GM23338 (cell line): ENCODE measurements at regions not wholly inside any gene's neighbourhood (a gene's known extent, or its start where the extent isn't known, plus 50 kb on each side); places are given as distances from the start of the nearest gene placed in this dataset.
A peak's percentile ranks its signal among the peaks of the same experiment; 100 is the strongest.

Experiments used
- ATAC-seq: fragments of 200-7000 bp; cut with Tn5 transposase; 3 replicates; pipeline ENCODE4 v1.9.1; 2020
- DNase-seq: peaks from one replicate; pipeline ENCODE4 v3.0.0-alpha.2; 2015; ENCODE audit warnings: low spot score
- H2AFZ ChIP-seq: fragments of 200-600 bp; sonication (generic); 2 replicates; pipeline ENCODE4 v1.8.0; 2016; ENCODE audit warnings: antibody characterized with exemption, mild to moderate bottlenecking, moderate library complexity
- H3F3A ChIP-seq: fragments of 200-600 bp; sonication (generic); replicated peaks from 2 replicates; pipeline ENCODE4 v1.8.0; 2017; ENCODE audit warnings: antibody characterized with exemption, mixed run types, low read depth
- H3K27ac ChIP-seq: fragments of 200-600 bp; sonication (generic); 2 replicates; pipeline ENCODE4 v1.6.1; 2016; ENCODE audit warnings: low read depth
- H3K27me3 ChIP-seq: fragments of 200-600 bp; sonication (generic); 2 replicates; pipeline ENCODE4 v1.8.0; 2016; ENCODE audit warnings: mild to moderate bottlenecking, mixed run types, moderate library complexity; ENCODE audit not compliant: insufficient read depth
- H3K36me3 ChIP-seq: fragments of 200-600 bp; sonication (generic); 2 replicates; pipeline ENCODE4 v1.8.0; 2016; ENCODE audit warnings: mild to moderate bottlenecking; ENCODE audit not compliant: insufficient read depth
- H3K4me1 ChIP-seq: fragments of 200-600 bp; sonication (generic); 2 replicates; pipeline ENCODE4 v1.8.0; 2016; ENCODE audit warnings: mild to moderate bottlenecking, moderate library complexity; ENCODE audit not compliant: insufficient read depth
- H3K4me2 ChIP-seq: fragments of 200-600 bp; sonication (generic); 2 replicates; pipeline ENCODE4 v1.7.1; 2017; ENCODE audit warnings: mixed run types
- H3K4me3 ChIP-seq: fragments of 200-600 bp; sonication (generic); 2 replicates; pipeline ENCODE4 v1.6.1; 2016; ENCODE audit warnings: mixed run types
- H3K79me2 ChIP-seq: fragments of 200-600 bp; sonication (generic); replicated peaks from 2 replicates; pipeline ENCODE4 v1.8.0; 2017; ENCODE audit warnings: mild to moderate bottlenecking; ENCODE audit not compliant: insufficient read depth
- H3K9me2 ChIP-seq: fragments of 200-600 bp; sonication (generic); 2 replicates; pipeline ENCODE4 v1.8.0; 2017; ENCODE audit not compliant: insufficient read depth
- H4K20me1 ChIP-seq: fragments of 200-600 bp; sonication (generic); replicated peaks from 2 replicates; pipeline ENCODE4 v1.8.0; 2017; ENCODE audit warnings: mild to moderate bottlenecking; ENCODE audit not compliant: insufficient read depth
- H3K27ac Mint-ChIP-seq: 2 replicates; pipeline ENCODE4 v1.8.0; 2020; ENCODE audit warnings: inconsistent platforms, mild to moderate bottlenecking, moderate library complexity, mixed read lengths
- H3K27me3 Mint-ChIP-seq: 3 replicates; pipeline ENCODE4 v1.8.0; 2022; ENCODE audit warnings: low read depth, mild to moderate bottlenecking, moderate library complexity, mixed read lengths, inconsistent platforms; ENCODE audit not compliant: insufficient read depth, poor library complexity
- H3K36me3 Mint-ChIP-seq: 3 replicates; pipeline ENCODE4 v1.8.0; 2021; ENCODE audit warnings: low read depth, mild to moderate bottlenecking, inconsistent platforms, moderate library complexity, mixed read lengths
- H3K4me1 Mint-ChIP-seq: 3 replicates; pipeline ENCODE4 v1.8.0; 2020; ENCODE audit warnings: mild to moderate bottlenecking, inconsistent platforms, mixed read lengths
- H3K4me3 Mint-ChIP-seq: 3 replicates; pipeline ENCODE4 v1.8.0; 2021; ENCODE audit warnings: moderate library complexity, mild to moderate bottlenecking, inconsistent platforms, mixed read lengths
- H3K9me3 Mint-ChIP-seq: 3 replicates; pipeline ENCODE4 v1.8.0; 2020; ENCODE audit warnings: moderate library complexity, mild to moderate bottlenecking, inconsistent platforms, mixed read lengths
- CREB1 ChIP-seq: fragments of 250-450 bp; sonication (Bioruptor Pico); IDR thresholded peaks from 2 replicates; pipeline ENCODE4 v1.5.0; 2020; ENCODE audit warnings: low read depth, mild to moderate bottlenecking, moderate library complexity
- CTCF ChIP-seq, 2 experiments: fragments of 200-600 bp in 1 of 2; sonication (generic) in 1 of 2; conservative IDR thresholded peaks; 2 replicates each; pipeline versions ENCODE4 v1.5.1 to v1.6.1; 2016 to 2017; ENCODE audit warnings: antibody characterized with exemption in 2 of 2, low read depth in 2 of 2, mild to moderate bottlenecking in 2 of 2, moderate library complexity in 1 of 2
- ETS1 ChIP-seq: IDR thresholded peaks from 2 replicates; pipeline ENCODE4 v1.6.1; 2016; ENCODE audit warnings: antibody characterized with exemption
- EZH2 ChIP-seq: fragments of 200-600 bp; sonication (generic); IDR thresholded peaks from one replicate; pipeline ENCODE4 v1.8.0; 2017; ENCODE audit warnings: antibody characterized with exemption, mild to moderate bottlenecking, low read depth; ENCODE audit not compliant: unreplicated experiment
- EZH2phosphoT487 ChIP-seq: fragments of 200-600 bp; sonication (generic); IDR thresholded peaks from one replicate; pipeline ENCODE4 v1.8.1; 2018; ENCODE audit warnings: antibody characterized with exemption; ENCODE audit not compliant: unreplicated experiment
- JUNB ChIP-seq: IDR thresholded peaks from one replicate; pipeline ENCODE4 v1.6.1; 2016; ENCODE audit warnings: antibody characterized with exemption; ENCODE audit not compliant: unreplicated experiment
- NANOG ChIP-seq: IDR thresholded peaks from 2 replicates; pipeline ENCODE4 v1.6.1; 2016; ENCODE audit warnings: antibody characterized with exemption, borderline replicate concordance
- REST ChIP-seq: IDR thresholded peaks from one replicate; pipeline ENCODE4 v1.6.1; 2018; ENCODE audit warnings: antibody characterized with exemption; ENCODE audit not compliant: unreplicated experiment
- STAT1 ChIP-seq: IDR thresholded peaks from one replicate; pipeline ENCODE4 v1.6.1; 2016; ENCODE audit warnings: antibody characterized with exemption; ENCODE audit not compliant: unreplicated experiment
- ZNF331 ChIP-seq: fragments of 250-450 bp; sonication (Bioruptor Pico); IDR thresholded peaks from 2 replicates; pipeline ENCODE4 v1.5.0; 2020; ENCODE audit warnings: low read depth, mild to moderate bottlenecking, moderate library complexity

- Histone ChIP-seq H3K79me2 (no peaks in the 10 kb centered on the region), H3K36me3 (no peaks in the 10 kb centered on the region), H2AFZ (no peak overlapping the region), H3K4me2 (no peak overlapping the region), H3K27me3 (peaks cover 10% of the 10 kb centered on the region), H4K20me1 (no peaks in the 10 kb centered on the region; the same call in 1 of the 2 replicates), H3F3A (no peaks in the 10 kb centered on the region), H3K9me2 (no peaks in the 10 kb centered on the region), H3K4me3 (no peak overlapping the region), H3K4me1 (peaks cover 6% of the 10 kb centered on the region; the same call in 1 of the 2 replicates), H3K27ac (no peak overlapping the region)
- Mint-ChIP-seq H3K4me3 (no peak overlapping the region), H3K27me3 (peaks cover 11% of the 10 kb centered on the region), H3K9me3 (no peaks in the 10 kb centered on the region), H3K4me1 (peaks cover 5% of the 10 kb centered on the region; the same call in 1 of the 3 replicates), H3K27ac (no peak overlapping the region), H3K36me3 (no peaks in the 10 kb centered on the region)
- TF ChIP-seq REST, result no peak
- TF ChIP-seq ETS1, result no peak
- no peak for TF ChIP-seq CTCF (conservative IDR thresholded peaks at IDR 0.05; ENCODE audit: low read depth in 2 of 2)
- TF ChIP-seq EZH2, result no peak
- no peak for TF ChIP-seq EZH2phosphoT487
- TF ChIP-seq JUNB, result no peak
- TF ChIP-seq NANOG, result no peak
- TF ChIP-seq STAT1, result no peak
- no peak for TF ChIP-seq ZNF331 (CRISPR knock-in tag)
- ATAC-seq (no peak), DNase-seq (no peak)
Observed at GRCh38 chr6:160934157-160934556, 57.4 kb upstream of the MAP3K4 start.

- no peak for ATAC-seq
- no peak overlapping the region for H3K27ac ChIP-seq
- no peaks in the 10 kb centered on the region for H3K27me3 ChIP-seq
Observed at GRCh38 chr6:160940197-160940596, 51.4 kb upstream of the MAP3K4 start.

More at GRCh38 chr6:160940197-160940596, 51.4 kb upstream of the MAP3K4 start:
- Histone ChIP-seq H3F3A (no peaks in the 10 kb centered on the region), H3K4me3 (no peak overlapping the region), H3K9me2 (no peaks in the 10 kb centered on the region), H3K79me2 (no peaks in the 10 kb centered on the region), H2AFZ (no peak overlapping the region), H3K4me2 (no peak overlapping the region), H3K36me3 (no peaks in the 10 kb centered on the region), H3K4me1 (no peaks in the 10 kb centered on the region), H4K20me1 (no peaks in the 10 kb centered on the region; the same call in 1 of the 2 replicates)
- no peaks in the 10 kb centered on the region for H3K36me3 Mint-ChIP-seq
- TF ChIP-seq EZH2 (no peak), CREB1 (CRISPR knock-in tag) (no peak), CTCF (conservative IDR thresholded peaks at IDR 0.05; ENCODE audit: low read depth in 2 of 2) (0 out of 4 replicates have a peak, but pooled peaks of 1 of the 2 experiments have one; percentile 10)
- no peaks in the 10 kb centered on the region; the same call in 2 of the 3 replicates for H3K9me3 Mint-ChIP-seq
- DNase-seq, result no peak
- no peak overlapping the region for H3K4me3 Mint-ChIP-seq
- H3K27me3 Mint-ChIP-seq, result no peaks in the 10 kb centered on the region
- no peak overlapping the region for H3K27ac Mint-ChIP-seq
- no peaks in the 10 kb centered on the region for H3K4me1 Mint-ChIP-seq
